ENCODE measurements at regions not wholly inside any gene's neighbourhood (a gene's known extent, or its start where the extent isn't known, plus 50 kb on each side); places are given as distances from the start of the nearest gene placed in this dataset.

- TF ChIP-seq POLR2A (IDR thresholded peaks at IDR 0.05; ENCODE audit: low read depth, low read length) (no peak), POLR2AphosphoS5 (IDR thresholded peaks at IDR 0.05; ENCODE audit: low read depth, low read length) (no peak), POU2F2 (IDR thresholded peaks at IDR 0.05; ENCODE audit: low read depth, low read length) (no peak)
These were observed 457.4 kb downstream of the SIPA1L2 start for GRCh38 chr1:232172563-232172962.
